NB4 (cell line): ENCODE measurements at regions not wholly inside any gene's neighbourhood (a gene's known extent, or its start where the extent isn't known, plus 50 kb on each side); places are given as distances from the start of the nearest gene placed in this dataset.

Source experiments
- MAX ChIP-seq: IDR thresholded peaks from 2 replicates; pipeline ENCODE4 v1.6.1; 2011; ENCODE audit warnings: low read depth, low read length
- POLR2A ChIP-seq: IDR thresholded peaks from 2 replicates; pipeline ENCODE4 v1.6.1; 2011; ENCODE audit warnings: mild to moderate bottlenecking; ENCODE audit not compliant: insufficient read length; ENCODE audit errors: extremely low read depth
- TF ChIP-seq, protein P1 (sequence below): IDR thresholded peaks from one replicate; pipeline ENCODE4 v1.5.1; 2012; ENCODE audit warnings: low read depth, low read length

GRCh38 chr1:217066794-217067193 is 343.6 kb upstream of the ESRRG start:
- TF ChIP-seq, protein P1, sequence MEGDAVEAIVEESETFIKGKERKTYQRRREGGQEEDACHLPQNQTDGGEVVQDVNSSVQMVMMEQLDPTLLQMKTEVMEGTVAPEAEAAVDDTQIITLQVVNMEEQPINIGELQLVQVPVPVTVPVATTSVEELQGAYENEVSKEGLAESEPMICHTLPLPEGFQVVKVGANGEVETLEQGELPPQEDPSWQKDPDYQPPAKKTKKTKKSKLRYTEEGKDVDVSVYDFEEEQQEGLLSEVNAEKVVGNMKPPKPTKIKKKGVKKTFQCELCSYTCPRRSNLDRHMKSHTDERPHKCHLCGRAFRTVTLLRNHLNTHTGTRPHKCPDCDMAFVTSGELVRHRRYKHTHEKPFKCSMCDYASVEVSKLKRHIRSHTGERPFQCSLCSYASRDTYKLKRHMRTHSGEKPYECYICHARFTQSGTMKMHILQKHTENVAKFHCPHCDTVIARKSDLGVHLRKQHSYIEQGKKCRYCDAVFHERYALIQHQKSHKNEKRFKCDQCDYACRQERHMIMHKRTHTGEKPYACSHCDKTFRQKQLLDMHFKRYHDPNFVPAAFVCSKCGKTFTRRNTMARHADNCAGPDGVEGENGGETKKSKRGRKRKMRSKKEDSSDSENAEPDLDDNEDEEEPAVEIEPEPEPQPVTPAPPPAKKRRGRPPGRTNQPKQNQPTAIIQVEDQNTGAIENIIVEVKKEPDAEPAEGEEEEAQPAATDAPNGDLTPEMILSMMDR = no peak
- no peak for TF ChIP-seq POLR2A
- no peak for TF ChIP-seq MAX
